NCI-H146 treated with DMSO at 0.1 percent for 48 hours (cell line): ENCODE measurements at regions not wholly inside any gene's neighbourhood (a gene's known extent, or its start where the extent isn't known, plus 50 kb on each side); places are given as distances from the start of the nearest gene placed in this dataset.
"Not testable (repeated sequence)": the region's sequence is repeated elsewhere in the genome, so short reads cannot be mapped to it uniquely, and the experiment has no call there.

Experiments used
- DNase-seq: peaks from one replicate; lab custom pipeline; 2025; ENCODE audit not compliant: unreplicated experiment; lab: John Stamatoyannopoulos, UW

GRCh38 chr5:166582416-166582815 is 1709.0 kb upstream of the WWC1 start:
- no peak for DNase-seq

GRCh38 chr5:166594567-166594966 is 1696.9 kb upstream of the WWC1 start:
- DNase-seq: no peak

DNA sequence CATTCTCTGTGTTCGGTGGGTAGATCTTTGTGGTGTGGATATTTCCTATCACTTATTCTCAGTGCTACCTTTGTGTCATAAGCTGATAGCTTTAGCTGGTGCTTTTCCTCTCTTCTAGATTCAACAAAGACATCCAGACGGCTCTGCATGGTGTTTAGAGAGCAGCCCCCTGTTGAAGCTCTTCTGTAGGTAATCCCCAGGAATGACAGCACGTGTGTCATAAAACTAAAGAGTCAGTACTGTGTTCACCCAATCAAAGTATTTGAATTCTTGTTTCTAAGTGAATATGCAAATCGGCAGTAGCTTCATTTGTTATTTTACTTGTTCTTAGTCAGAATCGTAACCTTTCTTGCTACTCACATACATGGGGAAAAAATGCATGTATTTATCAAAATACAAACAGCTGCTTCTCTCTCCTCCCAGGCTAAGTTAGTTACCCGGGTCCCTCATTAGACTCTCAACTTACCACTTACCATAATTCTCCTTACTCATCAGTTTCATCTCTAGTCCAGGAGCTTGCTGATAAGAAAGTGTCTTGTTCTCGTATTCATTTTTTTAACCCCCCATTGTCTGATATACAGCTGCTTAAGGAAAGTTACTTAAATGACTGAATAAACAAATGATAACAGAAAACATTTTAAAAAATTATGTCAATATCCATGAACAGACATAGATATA is 1696.0 kb upstream of the WWC1 start:
- no peak for DNase-seq

DNA sequence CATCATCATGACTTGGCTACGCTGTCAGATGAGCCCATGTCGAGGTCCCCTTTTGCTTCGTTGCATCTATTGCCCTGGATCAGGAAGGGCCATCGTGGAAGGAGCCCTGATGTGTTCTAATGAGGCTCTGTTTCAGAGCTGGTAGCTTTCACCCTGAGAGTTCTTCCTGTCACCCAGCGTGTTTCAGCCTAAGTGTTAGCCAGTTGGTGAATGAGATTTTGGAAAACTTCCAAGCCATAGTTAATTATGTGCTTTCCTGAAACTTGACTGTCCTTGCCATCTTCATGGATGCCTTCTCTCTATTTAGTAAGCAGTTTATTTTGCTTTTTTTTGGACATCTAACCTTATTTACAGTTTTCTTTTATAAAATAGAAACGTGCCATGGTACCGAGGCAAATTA is 1695.4 kb upstream of the WWC1 start:
- no peak for DNase-seq

DNA sequence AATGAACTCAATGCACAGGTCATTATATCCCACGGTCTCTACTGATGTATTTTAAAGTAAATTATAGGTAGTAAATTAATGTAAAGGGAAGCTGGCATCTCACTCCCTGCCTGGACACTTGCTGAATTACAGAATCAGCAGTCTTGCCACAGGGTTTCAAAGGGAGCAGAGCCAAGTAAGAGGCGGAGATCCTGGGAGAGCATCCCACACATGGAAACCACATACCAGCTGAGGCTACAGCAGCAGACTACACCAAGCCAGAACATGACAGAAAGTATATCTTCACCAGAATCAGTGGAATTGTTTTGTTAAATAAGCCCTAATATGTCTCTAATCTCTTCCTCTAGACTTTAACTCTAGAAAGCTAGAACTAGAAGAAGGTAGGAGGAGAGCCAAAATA is 1689.2 kb upstream of the WWC1 start:
- DNase-seq: no peak

GRCh38 chr5:166617507-166617906 is 1673.9 kb upstream of the WWC1 start:
- no peak for DNase-seq

DNA sequence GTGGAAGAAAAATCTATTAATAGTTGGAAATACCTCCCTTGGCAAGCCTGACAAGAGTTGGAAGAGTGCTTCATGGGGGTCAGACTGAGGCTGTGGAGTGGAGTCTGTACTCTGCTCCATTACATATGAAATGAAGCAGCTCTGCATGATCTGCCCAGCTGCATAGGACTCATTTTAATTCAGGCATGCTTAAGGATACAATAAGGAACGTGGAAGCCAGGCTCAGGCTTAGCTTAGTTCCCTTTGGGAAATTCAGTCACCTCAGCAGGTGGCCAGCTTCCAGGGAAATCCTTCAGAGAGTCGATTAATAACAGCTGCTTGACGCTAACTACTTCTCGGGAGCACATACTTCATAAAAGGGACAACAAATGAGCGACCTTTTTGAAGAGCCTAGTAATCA is 1672.9 kb upstream of the WWC1 start:
- no peak for DNase-seq

DNA sequence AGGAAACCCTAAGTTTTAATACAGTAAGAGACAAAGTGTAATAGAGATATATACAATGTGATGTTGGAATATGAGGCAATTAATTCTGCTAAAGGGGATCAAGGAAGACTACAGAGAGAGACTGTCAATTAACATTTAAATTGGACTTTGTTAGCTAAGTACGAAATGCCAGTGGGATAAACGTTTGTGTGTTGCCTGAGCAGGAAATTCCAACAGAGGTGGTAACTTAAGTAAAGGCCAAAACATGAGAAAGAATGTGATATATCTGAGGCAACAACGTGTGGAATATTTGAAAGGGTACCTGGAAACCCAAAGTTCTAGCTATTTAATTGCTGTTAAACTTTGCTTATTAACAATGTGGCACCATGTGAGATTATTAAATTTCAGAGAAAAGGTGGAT is 1666.9 kb upstream of the WWC1 start:
- no peak for DNase-seq

DNA sequence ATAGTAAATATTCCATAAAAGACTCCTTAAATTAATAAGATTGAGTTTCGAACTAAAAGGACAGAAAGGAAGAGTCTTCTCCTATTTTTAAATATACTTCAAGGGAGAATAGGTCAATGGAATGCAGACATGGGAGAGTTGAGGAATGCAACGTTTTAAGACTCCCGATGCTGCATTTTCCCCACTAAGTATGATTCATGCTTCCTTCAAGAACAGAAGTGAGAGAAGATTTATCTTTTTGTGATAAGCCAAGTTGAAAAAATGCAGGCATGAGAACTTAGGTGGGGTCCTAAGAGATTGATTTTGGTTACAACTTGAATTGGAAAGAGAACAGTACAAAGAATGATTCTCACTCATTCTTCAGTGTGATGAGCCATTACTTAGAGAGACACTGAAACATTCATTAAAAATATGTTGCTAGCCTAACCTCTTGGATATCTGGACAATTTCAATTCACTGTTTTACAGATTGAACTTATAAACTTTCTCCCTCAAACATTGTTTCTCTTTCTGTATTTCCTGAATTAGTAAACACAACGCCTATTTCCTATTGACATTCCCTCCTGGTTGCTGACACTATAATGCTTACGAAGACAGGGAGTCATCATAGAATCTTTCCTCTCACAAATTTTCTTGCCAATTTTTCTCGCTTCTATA is 1666.1 kb upstream of the WWC1 start:
- DNase-seq: no peak

GRCh38 chr5:166637295-166637694 is 1654.2 kb upstream of the WWC1 start:
- DNase-seq: no peak

GRCh38 chr5:166639151-166639550 is 1652.3 kb upstream of the WWC1 start:
- no peak for DNase-seq

- DNase-seq: not testable (repeated sequence)
These were observed 1651.3 kb upstream of the WWC1 start for GRCh38 chr5:166640136-166640535.

DNA sequence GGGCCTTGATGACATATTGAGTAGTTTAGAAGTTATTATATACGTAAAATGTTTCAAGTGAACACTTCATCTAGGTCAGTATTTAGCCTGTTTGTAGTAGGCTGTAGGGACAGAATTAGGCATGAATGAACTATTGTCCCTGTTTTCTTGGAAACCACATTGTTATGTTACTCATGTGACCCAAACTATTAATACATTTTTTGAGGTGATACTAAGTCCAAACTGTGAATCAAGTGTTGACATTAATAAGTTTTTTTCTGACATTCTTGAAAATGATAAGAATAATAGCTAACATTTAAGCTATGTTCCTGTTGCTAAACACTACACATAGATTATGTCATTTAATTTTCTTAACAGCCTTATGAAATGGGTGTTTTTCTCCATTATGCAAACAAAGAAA is 1642.7 kb upstream of the WWC1 start:
- DNase-seq: no peak

DNA sequence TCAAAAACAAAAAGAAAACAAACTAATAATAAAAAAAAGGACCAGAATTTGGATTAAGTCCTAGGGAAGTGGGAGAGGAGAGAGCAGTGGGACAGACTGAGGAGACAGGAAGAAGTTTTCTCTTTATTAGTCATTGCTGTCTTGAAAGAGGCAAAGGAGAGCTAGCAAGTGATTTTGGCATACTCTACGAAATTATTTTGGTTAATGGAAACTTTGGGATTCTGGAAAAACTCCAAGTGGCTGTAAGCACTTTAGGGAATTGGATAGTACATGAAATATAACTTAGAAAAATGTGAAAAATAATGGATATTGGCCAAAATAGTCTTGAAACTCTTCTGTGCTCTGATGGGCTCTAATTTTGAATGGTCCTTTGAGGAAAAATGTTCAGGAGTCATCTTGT is 1641.8 kb upstream of the WWC1 start:
- DNase-seq: no peak

DNA sequence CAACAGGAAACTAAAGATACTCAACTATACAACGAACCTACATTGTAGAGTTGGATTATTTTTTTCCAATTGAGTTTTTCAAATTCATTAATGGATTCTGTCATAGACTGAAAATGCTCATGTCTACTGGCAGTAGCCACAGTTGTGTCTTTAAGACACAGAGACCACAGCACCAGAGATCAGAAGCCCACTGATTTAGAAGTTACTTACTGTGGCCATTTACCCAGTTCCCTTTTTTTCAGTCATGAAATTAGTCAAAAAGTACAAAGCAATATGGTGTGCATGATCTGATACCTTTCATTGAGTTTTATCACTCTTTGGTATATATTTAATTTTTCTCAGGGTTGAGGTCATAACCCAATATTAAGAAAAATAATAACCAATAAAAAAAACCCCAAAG is 1640.2 kb upstream of the WWC1 start:
- DNase-seq: no peak

DNA sequence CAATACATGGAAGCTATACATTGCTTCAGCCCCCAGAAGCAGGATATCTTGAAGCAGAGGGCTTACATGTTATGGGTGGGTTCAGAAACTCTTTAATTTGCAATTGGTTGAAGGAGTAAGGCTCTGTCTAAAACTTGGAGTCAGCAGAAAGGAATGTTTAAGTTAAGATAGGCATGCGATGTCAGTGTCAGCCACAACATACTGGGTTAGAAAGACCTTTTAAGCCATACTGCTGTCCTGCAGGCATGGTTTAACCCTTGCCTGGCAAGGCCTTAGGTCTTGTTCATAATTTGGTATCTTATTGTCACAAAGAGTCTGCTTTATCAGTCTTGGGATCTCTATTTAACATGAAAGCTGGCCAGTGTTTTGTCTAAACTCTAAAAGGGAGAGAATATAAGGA is 1619.6 kb upstream of the WWC1 start:
- DNase-seq: no peak

- no peak for DNase-seq
These were observed 1619.0 kb upstream of the WWC1 start for GRCh38 chr5:166672431-166672830.

- DNase-seq: no peak
These were observed 1613.6 kb upstream of the WWC1 start for GRCh38 chr5:166677891-166678290.

DNA sequence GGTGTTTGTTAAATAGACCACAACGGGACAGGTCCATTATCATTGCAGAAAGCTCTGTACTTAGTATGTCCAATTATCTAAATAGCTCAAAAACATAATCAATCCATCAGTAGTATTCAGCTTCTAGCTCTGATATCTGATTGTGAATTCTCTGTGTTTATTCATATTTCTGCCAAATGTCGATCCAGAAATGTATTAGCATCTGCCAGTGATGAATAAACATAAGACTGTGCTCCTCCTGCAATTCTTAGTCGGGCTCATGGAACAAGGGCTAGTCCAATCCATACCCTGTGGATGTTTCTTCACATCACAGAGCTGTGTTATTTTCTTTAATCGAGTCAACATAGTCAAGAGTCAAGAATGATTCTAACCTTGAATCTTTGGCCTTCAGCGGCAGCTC is 1612.1 kb upstream of the WWC1 start:
- no peak for DNase-seq

DNA sequence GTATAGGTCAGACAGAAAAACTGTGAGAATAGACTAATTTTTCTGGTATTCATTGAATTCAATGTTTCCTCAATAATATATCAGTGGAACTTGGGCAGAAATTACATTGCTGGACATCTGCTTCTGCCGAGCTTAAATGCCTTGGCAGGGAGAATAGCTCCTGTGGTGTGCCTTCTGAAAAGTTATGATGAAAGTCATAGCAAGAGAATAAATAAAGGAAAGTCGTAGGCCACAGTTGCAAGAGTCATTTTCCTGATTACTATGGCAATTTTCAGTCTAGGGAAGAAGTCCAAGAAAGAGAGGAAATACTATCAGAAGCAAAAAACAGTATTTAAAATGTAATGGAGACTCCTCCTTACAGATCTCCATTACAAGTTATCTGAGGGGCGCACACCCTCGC is 1596.1 kb upstream of the WWC1 start:
- no peak for DNase-seq

DNA sequence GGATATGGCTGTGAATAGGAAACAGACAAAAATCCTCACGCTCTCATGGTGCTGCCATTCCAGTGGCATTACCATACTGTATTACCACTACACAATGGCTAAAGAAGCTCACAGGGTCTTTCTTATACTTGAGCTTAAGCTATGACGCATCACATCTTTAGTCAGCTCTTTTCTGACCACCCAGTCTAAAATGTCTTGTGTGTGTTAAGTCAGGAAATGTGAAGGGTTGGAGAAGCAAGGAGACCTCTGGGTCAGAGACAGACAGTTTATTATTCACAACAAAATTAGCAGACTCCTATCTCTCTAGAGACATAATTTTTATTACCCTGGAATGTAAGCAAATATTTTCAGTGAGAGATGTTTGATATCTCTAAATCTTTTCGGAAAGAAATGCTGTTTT is 1583.2 kb upstream of the WWC1 start:
- no peak for DNase-seq

DNA sequence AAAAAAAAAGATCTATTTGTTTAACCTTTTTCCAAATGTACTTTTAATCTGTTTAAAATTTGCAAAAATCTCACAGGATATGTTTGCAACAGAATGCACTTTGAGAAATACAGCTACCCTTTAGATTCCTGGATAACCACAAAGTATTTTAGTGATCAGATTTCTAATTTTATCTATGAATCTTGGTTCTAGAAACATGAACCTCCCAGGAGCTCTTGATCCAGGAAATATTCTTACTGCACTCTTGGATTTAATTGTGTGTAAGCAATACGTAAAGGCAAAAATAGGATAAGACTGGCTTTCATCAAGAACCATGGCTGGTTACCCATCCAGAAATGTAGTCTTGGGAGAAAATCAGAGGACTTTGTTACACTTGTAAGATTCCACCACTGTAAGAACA is 1581.8 kb upstream of the WWC1 start:
- DNase-seq: no peak

DNA sequence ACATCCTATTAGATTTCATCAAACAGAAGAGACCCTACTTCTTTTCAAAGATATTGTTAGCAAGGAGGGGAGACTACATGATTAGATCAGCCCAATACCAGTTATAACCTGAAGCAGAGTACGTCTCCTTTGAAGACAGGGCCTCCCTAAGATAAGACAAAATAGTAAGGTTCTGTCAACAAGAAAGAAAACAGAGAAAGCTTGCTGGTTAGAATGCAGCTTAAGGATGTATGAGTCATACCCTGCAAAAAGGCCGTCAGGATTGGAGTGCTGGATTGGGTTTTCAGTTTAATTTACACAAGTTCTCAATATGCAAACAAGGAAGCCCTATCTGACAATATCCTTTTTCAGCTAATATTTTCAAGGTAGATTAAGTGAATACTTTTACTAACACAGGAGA is 1581.2 kb upstream of the WWC1 start:
- no peak for DNase-seq
